NCI-H526 (cell line): ENCODE measurements at regions not wholly inside any gene's neighbourhood (a gene's known extent, or its start where the extent isn't known, plus 50 kb on each side); places are given as distances from the start of the nearest gene placed in this dataset.
A peak's percentile ranks its signal among the peaks of the same experiment; 100 is the strongest.

ENCODE experiments used
- DNase-seq, 2 experiments: peaks; one replicate each; lab custom pipeline; 2025; lab: John Stamatoyannopoulos, UW

GRCh38 chr3:177569193-177569592, 371.9 kb upstream of the TBL1XR1 start:
- DNase-seq, result no peak

DNA sequence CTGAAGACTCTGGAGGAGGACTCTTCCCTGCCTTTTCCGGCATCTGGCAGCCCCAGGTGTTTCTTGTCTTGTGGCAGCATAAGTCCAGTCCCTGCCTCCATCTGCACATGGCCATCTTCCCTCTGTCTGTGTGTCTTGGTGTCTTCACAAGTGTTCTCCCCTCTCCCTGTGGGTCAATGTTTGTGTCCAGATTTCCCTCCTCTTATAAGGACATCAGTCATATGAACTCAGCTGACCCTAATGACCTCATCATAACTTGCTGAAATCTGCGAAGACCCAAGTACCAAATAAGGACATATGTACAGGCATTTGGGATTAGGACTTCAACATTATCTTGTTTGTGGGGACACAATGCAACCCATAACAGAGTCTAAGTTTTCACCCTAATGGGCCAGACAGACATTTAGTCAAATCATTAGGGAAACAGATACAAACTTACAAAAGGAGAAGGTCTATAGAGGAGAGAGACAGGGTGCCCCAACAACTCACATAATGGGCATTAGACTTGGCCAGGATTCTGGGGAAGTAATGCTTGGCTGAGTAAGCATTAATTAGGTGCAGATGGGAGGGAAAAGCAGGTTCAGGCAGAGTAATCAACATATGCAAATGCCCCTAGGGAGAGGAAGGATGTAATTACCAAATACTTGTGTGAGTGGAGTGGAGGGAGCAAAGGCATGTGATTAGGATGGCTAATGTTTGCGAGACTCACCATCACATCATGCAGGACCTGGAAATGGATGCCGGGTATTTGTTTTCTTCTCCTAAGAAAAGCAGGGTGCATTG, 372.8 kb upstream of the TBL1XR1 start:
- DNase-seq, result peak; percentile 18 to 59

- no peak for DNase-seq
Measured at GRCh38 chr3:177571271-177571943, 374.1 kb upstream of the TBL1XR1 start.

DNA sequence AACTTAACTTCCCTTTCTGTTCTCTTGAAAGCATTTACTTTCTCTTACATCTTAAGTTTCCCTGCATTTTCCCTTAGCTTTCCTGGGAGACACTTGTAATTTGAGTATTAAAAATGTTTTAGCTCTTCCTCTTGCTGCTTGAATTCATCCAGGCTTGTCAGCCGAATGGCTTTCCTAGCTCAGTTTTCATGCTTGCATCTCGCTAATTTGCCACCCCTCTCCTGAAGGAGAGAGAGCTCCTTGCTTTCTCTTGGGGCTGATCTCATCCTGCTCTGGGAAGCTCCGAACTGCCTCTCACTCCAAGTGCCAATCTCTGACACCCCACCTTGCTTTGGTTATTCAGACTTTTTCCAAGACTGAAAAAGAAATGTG, 374.6 kb upstream of the TBL1XR1 start:
- DNase-seq, result no peak

GRCh38 chr3:177574222-177574856, 377.1 kb upstream of the TBL1XR1 start:
- peak; percentile 42 to 65 for DNase-seq

GRCh38 chr3:177576746-177577145, 379.5 kb upstream of the TBL1XR1 start:
- DNase-seq, result peak in 1 of 2 experiments; percentile 6

DNA sequence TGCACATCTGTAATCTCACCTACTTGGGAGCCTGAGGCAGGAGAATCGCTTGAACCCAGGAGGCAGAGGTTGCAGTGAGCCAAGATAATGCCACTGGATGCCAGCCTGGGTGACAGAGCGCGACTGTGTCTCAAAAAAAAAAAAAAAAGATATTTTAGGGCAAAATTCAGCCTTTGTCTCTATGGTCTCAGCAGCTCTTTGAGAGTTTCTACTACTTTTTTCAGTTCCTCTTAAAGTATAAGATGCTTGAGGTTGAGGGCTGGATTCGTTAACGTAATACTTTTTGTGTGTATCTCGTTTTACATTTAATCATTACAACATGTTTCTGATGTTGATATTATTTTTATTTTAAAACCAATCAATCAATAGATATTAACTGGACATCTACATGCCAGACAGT, 381.2 kb upstream of the TBL1XR1 start:
- no peak for DNase-seq

DNA sequence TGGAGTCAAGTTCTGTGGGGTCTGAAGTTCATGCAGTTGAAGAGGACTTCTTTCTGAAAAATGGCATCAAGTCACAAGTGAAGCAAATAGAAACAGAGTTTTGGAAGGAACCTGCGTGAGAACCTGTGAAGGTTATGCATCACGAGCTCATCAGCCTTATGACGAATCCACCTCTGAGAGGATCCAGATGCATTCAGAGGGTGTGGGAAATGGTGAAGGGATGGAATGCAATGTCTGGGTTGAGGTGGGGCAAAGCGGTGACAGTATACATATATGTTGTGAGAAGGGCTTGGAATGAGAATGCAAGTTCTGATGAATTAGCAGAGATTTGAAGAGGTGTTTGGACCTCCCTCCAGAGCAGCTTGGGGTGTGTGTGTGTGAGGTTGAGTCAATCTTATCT, 382.1 kb upstream of the TBL1XR1 start:
- DNase-seq, result no peak

DNA sequence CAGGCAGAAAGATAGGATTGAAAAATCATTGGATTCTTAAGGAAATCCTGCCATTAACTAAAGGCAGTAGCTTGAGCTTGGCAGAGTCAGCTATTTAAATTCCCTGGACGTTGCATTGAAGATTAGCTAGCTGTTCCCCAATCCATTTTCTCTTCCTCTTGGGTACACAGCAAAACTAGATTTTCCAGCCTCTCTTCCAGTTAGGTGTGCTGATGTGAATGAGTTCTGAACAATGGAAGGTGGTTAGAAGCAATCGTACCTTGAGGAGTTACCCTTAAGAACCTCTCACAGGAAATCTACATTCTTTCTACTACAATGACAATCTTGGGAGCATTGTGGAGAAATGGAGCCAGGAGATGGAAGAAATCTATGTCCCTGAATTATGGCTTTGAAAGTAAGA, 383.2 kb upstream of the TBL1XR1 start:
- no peak for DNase-seq

- no peak for DNase-seq
Measured at GRCh38 chr3:177585271-177585670, 388.0 kb upstream of the TBL1XR1 start.

GRCh38 chr3:177589041-177589650, 391.9 kb upstream of the TBL1XR1 start:
- DNase-seq, result no peak

DNA sequence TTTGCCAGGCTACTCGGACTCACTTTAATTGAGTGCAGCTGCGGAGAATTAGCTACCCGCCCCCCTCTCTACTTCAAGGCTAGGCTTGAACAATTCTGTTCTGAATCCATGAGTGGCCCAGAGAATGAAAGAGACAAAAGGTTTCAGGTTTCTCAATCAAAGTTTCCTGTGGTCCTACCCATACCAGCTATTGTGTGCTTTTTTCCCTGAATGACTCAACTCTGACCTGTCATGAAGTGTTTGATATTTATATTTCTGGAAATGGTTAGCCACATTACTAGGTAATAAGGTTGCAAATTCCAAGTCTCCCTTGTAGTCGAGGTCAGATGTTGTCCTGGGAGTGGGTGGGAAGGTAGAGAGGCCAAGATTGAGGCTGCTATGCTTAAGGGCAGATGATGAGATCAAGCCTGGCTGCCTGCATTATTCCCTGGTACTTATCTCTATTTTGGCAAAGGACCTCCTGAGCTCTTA, 392.7 kb upstream of the TBL1XR1 start:
- no peak for DNase-seq

DNA sequence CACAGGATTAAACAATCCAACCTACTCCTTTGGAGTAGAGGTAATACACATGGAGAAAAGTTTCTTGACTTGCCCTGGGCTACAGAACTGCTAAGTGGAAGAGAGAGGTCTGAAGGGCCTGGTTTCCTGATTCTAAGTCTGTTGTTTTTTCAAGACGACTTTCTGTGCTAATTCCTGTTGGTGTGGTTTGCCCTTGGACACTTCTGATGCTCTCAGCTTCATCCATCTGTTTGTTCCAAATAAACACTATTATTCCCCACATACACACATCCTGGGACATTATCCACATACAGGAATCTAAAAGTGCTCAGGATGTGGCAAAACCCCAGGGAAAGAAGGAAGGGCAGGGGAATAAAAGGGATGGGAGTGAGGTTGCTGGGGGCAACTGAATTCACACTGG, 393.5 kb upstream of the TBL1XR1 start:
- no peak for DNase-seq

DNA sequence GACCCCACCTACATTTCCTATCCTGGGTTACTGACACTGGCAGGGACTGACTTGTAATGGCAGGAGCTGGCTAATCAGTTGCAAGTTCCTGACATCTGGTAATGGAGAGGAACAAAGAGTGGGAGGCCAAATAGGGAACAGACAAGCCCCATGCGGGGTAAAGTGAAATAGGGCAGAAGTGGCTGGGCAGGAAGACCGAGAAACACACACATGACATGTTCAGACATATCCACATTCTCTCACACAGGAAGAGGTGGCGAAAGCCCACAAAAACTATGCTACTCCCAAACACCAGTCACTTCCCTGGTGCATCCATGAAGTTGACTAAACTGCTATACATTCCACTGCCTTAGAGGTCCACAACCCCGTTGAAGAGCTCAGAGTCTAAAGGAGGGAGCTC, 394.1 kb upstream of the TBL1XR1 start:
- no peak for DNase-seq

DNA sequence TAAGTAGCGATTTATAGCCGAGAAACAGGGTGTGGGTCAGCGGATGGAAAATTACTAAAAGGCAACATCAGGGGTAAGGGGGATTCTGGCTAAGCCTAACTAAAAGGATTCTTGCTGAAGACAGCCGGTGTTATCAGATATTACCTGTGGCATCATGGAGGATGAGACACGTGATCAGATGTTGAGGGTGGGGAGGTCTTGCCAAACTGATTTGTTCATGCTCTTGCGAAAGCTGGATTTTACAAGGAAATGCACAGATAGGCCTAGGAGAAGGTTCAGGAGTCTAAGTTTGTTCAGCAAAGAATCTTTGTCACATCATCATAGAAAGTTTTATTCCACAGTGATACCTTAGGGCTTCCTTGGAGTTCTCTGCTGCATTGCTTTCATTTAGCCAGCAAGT, 396.8 kb upstream of the TBL1XR1 start:
- no peak for DNase-seq

DNA sequence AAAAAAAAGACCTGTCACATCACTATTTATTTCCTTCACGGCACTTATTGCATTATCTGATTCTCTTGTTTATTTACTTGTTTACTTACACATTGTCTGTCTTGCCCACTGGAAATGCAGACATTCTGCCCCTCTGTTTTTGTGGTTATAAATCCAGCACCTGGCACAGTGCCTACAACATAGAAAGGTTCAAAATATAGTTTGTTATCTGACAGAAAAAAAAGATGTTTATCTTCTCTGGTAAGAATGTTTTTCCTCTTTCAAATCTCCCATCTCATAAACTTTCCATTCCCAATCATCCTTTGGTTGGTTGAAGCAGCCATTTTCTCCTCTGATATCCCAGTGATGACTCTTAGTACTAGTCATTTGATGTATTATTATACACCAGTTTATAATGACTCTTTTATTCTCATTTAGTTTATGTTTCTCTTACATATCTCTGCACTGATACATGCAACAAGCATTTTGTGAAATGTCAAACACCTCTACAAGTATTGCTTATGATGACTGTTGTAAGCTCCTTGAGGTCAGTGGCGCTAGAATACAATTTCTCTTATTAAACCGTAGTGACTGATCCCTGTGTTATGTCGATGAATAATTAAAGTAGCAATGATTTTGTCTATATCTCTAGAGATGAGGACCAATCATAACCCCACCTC, 398.4 kb upstream of the TBL1XR1 start:
- DNase-seq, result no peak

DNA sequence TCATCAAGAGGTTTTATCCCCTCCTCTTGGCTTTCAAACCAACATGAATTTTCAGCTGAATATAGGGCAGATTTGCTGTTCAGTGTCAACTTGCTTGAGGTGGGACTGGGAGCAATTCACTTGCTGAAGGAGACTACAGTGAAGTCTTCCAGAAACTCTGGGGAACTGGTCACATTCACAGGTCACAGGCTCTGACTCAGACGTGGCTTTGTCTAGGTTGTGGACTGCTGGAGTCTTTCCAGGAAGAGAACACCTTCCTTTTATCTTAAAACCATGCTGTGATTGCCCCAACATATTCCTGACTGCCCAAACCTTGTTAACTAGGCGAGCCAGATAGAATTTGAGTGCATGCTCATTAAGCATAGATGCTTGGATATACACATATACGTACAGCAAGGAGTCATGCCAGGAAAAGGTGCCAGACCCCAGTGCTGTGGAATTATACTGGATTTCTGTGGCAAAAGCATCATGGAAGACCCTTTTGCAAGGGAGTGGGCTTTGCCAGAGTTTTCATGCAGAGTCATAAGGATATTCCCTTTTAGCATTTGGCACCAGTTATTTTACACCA, 399.1 kb upstream of the TBL1XR1 start:
- no peak for DNase-seq

GRCh38 chr3:177596816-177597271, 399.6 kb upstream of the TBL1XR1 start:
- peak; percentile 79 to 86 for DNase-seq

DNA sequence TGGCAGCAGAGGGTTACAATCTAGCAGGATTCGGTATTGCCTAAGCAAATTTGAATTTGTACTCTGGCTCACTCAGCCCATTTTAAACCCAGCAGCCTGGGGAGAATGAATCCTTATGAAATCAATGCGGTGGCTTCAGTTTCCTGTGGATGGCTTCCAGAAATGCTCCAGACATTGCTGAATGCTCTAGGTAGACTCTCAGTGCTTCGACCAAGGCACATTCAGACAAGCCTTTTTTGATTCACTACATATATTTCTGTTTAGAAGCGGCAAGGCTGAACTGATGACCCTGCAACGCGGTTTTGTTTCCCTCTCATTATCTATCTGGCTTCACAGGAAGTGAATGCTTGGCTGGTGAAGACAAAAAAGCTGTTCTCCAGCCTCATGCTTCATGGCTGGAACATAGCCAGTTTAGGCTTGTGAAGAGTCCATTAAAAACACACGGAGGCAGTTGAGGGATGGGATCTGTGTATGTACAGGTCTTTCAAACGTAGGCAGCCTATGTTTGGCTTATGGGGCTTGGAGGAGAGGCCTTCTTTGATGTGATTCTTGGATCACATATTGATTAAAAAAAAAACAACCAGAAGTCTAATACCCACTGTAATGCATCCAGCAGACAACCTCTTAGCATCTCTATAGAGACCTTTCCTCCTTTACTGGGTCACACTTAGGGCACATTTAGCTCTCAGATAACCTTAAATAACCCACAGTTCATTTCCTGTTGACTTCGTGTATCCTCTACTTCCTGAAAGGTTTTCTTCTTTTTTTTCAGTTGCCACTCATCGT, 400.2 kb upstream of the TBL1XR1 start:
- DNase-seq, result peak; percentile 54 to 65

- DNase-seq, result peak; percentile 91 to 94
Measured at GRCh38 chr3:177598097-177598833, 401.0 kb upstream of the TBL1XR1 start.
